ENCODE measurements at regions not wholly inside any gene's neighbourhood (a gene's known extent, or its start where the extent isn't known, plus 50 kb on each side); places are given as distances from the start of the nearest gene placed in this dataset.

DNA sequence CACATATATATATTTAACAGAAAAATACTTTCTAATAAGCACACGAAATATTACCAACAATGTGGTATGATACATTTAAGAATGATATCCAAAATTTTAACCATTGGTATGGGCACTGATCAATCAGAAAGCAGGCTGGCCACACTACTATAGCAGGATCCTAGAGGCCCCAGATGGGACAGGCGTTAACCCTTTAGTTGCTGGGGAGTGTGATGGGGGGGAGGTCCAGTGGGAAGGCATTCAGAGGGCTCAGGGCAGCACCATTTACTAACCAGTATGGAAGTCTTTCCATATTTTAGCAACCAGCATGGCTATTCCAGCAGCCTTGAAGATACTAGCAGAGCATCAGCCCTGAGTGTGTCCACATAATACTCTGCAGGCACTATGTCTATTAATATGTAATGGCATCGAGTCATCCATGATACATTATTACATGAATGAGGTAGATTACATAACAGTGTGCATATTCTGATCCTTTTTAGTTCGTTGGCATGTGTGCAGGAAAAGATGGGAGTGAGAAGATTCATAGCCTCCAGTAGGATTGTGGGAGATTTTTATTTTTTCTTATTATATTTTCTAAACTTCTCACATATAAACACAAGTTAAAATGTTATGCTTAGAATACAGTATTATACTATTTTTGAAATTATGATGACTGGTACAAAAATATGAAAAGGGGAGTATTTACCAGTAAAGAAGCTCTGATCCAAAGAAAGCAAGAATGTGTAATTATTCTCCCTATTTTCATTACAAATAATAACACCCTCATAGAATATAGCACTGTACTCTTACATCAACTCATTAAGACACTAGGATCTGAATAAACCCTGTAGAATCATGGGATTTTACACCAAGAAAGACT lies 78.9 kb downstream of the FAM217A start:
- no peak for DNase-seq

DNA sequence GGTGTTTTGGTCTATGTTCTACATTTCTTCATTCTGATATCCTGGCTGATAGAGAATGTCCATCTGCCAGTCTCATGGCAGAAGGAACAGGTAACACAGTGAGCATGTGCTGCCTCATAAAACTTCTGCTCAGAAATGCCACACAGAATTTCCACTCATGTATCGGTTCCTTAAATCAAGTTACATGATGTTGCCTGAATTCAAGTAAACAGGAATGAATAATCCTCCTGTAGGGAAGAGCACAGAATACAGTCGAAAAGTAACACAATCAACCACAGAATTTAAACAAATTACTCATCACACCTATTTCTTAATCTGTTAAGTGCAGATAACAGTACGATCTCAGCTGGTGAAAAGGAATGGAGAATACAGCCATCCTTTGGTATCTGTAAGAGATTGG lies 74.7 kb downstream of the FAM217A start:
- no peak for DNase-seq

DNA sequence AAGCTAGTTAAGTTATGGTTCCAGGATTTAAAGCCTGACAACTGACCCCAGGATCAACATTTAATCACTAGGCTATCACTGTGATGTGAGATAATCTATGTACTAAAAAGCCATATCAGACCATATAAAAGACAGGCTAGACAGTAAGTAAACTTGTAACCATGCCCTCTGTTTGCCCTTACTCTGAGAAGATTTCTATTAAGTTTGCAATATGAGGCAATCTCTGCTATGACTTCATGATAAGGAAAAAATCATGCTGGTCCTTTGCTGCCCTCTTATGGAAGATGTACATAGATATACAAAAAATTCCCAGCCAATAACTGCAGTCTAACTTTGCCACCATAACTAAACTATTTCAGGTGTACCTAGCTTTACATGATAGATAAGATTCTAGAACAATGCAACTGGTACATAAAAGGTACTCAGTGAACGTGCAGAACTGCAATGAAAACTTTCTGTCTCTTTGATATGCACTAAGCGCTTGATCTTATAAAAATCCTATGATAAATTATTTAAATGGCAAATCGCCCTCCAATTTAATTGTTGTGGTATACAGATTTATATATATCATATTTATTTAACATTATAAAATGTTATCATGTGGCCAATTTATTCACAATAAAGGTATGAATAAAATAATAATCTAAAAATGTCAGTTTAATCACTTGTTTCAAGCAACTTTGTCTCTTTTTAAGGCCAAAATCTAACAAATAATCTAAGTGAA lies 70.5 kb downstream of the FAM217A start:
- no peak for DNase-seq

DNA sequence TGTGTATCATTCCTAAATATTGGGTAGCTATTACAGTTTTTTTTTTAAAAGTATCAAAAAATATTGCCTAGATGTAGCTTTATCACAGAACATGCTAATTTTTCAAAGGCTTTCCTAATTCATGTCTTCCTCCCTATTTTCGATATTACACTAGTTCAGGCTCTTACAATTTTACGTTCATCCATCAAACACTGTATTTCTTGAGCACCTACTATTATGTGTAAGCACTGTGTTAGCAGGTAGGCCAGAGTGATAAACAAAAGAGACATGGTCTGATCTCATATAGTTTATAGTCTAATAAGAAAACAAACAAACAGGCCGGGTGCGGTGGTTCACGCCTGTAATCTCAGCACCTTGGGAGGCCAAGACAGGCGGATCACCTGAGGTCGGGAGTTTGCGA lies 69.5 kb downstream of the FAM217A start:
- DNase-seq, result no peak

DNA sequence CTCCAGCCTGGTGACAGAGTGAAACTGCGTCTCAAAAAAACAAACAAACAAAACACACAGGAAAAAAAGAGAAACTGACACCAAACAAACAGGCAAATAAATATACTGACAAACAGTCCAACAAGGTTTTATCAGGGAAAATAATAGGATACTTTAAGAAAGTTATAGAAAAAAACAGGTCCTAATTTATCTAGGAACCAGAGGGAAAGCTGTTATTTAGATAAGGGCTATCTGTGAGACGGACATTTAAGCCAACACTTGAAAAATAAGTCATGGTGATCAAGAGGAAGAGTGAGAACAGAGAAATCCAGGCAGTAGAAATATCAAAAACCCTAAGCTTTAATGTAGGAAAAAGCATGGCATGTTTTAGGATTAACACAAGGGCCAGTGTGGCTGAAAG lies 68.9 kb downstream of the FAM217A start:
- DNase-seq, result no peak

DNA sequence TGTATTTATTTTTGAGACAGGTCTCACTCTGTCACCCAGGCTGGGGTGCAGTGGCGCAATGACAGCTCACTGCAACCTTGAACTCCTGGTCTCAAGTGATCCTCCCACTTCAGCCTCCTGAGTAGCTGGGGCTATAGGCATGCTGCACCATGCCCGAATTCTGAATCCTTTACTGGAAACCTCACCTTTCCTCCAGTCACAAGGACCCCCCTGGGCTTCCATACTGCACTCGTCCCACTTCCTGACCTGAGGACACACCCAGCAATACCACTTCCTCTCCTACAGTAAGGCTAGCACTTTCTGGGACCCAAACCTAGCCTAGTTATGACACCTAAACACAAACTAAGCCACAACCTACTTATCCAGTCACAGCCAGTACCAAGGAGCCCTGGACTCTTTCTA lies 68.2 kb downstream of the FAM217A start:
- DNase-seq, result no peak

DNA sequence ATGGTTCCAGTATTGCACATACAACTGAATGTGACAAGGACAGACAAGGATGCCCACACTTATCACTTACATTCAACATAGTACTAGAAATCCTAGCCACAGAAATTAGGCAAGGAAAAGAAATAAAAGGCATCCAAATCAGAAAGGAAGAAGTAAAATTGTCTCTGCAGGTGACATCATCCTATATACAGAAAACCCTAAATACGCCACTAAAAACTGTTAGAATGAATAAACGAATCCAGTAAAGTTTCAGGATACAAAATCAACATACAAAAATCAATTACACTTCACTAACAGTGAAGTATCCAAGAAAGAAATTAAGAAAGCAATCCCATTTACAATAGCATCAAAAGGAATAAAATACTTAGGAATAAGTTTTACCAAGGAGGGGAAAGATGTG lies 66.1 kb downstream of the FAM217A start:
- DNase-seq, result no peak

DNA sequence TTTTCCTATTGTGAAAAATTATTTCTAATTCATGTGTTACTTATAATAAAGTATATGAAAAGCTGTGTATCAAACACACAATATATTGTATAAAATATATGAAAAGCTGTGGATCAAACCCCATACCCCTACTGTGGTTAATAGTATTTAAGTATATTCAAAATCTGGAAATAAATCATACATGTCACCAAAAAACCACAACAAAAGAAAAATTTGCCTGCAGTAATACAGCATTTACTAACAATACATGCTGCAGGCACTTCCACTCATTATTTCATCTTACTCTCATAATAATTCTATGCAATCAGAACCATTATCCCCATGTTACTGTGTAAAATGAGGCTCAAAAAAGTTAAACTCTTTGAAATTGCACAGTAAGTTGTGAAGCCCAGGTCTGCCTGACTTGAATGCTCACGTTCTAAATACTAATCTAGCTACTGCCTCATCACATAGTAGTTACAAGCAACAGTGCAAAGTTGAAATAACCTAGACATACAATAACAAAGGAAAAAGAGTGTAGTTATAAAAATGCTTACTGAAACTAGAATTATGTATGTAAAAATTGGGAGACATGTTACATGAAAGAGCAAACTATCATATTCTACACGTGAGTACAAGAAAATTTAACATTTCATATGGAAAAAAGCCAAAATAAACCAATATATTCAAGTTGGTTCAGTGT lies 61.7 kb downstream of the FAM217A start:
- DNase-seq, result no peak

DNA sequence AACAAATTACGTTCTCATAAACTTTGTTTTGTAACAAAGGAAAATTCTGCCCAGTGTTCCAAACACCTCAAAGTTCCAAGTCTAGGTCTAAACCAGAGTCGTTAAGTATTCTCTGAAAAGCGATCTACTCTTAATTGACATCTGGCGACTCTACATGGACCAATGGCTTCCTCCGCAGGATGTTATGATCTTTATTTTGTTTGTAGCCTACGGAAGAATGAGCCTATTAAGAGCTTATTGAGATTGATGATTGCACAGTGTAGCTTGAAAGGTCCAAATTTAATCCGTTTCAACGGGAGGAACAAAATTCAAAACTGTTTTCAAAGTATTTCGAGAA lies 61.1 kb downstream of the FAM217A start:
- DNase-seq, result no peak

DNA sequence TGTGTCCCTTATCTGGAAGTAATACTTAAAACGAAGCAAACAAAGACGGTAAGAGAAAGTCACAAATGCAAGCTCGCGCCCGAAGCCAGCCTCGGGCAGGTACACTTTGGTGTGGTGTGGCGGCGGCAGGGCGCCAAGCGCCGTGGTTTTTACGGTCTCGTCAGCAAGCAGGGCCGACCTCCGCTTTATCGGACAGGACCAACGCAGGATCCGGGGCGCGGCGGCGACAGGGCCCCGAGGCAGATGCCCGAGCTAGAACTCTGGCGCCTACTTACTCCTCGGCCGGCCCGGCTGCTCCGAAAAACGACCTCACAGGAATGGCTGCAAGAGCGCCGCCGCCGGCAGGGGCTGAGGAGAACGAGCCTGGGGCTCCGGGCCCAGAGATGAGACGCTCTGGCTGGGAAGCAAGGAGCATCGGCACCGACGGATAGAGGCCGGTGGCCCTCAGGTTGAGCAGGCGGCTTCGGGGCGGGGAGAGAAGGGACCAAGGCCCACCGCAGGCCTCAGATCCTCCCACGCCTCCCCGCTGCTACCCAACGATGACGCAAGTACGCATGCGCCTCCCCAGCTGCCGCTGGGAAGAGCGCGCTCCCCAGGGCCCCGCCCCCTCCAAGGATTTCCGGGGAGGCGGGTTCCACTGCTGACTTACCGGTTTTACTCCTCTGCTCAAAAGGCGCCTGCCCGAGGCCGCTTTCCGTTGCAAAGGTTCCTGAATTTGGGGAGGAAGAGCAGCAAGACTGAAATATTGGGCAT lies 60.6 kb downstream of the FAM217A start:
- peak; percentile 29 to 95 (median 89) for DNase-seq
